Keratinocyte (primary cell): ENCODE measurements at regions not wholly inside any gene's neighbourhood (a gene's known extent, or its start where the extent isn't known, plus 50 kb on each side); places are given as distances from the start of the nearest gene placed in this dataset.

Experiments
- DNase-seq: peaks from one replicate; pipeline ENCODE4 v3.0.0-alpha.2; 2011; ENCODE audit warnings: low read depth, missing footprints, low spot score
- FAIRE-seq: peaks from 2 replicates; lab custom pipeline; 2011; peaks lifted over from hg19 to GRCh38; lab: Jason Lieb, UNC
- H2AFZ ChIP-seq: 2 replicates; pipeline ENCODE4 v1.6.0; 2012; ENCODE audit warnings: low read length, control low read depth, inconsistent platforms; ENCODE audit not compliant: control insufficient read depth
- H3K27ac ChIP-seq: 2 replicates; pipeline ENCODE4 v1.5.1; 2011; ENCODE audit warnings: low read length; ENCODE audit not compliant: control insufficient read depth, insufficient read depth
- H3K27me3 ChIP-seq: 3 replicates; pipeline ENCODE4 v1.6.0; 2011; ENCODE audit warnings: low read length; ENCODE audit not compliant: control insufficient read depth, insufficient read depth; ENCODE audit errors: extremely low read depth
- H3K36me3 ChIP-seq, 2 experiments: 2 replicates in 1 of 2; 3 replicates in 1 of 2; pipeline ENCODE4 v1.5.1; 2011; ENCODE audit warnings: low read length in 2 of 2, mild to moderate bottlenecking in 1 of 2; ENCODE audit not compliant: control insufficient read depth in 2 of 2, insufficient read depth in 2 of 2; ENCODE audit errors: extremely low read depth in 1 of 2
- H3K4me1 ChIP-seq: 3 replicates; pipeline ENCODE4 v1.5.1; 2011; ENCODE audit warnings: low read length; ENCODE audit not compliant: control insufficient read depth, insufficient read depth; ENCODE audit errors: extremely low read depth
- H3K4me2 ChIP-seq: 3 replicates; pipeline ENCODE4 v1.6.0; 2011; ENCODE audit warnings: low read depth, low read length; ENCODE audit not compliant: control insufficient read depth, insufficient read depth; ENCODE audit errors: extremely low read depth
- H3K4me3 ChIP-seq, 3 experiments: fragments of 200-600 bp in 1 of 3; sonication (generic) in 1 of 3; 2 replicates in 2 of 3; 3 replicates in 1 of 3; pipeline ENCODE4 v1.5.1; 2011 to 2016; ENCODE audit warnings: low read length in 3 of 3, mild to moderate bottlenecking in 3 of 3, control low read depth in 2 of 3, inconsistent platforms in 1 of 3, low read depth in 1 of 3, mixed read lengths in 1 of 3, mixed run types in 1 of 3, moderate library complexity in 1 of 3; ENCODE audit not compliant: control insufficient read depth in 2 of 3, insufficient read depth in 2 of 3; ENCODE audit errors: extremely low read depth in 1 of 3
- H3K79me2 ChIP-seq: 2 replicates; pipeline ENCODE4 v1.6.0; 2012; ENCODE audit warnings: low read length; ENCODE audit not compliant: control insufficient read depth, insufficient read depth
- H3K9ac ChIP-seq: 3 replicates; pipeline ENCODE4 v1.6.0; 2011; ENCODE audit warnings: low read length; ENCODE audit not compliant: control insufficient read depth, insufficient read depth; ENCODE audit errors: extremely low read depth
- H3K9me1 ChIP-seq: 3 replicates; pipeline ENCODE4 v1.6.0; 2011; ENCODE audit warnings: low read length; ENCODE audit not compliant: control insufficient read depth, insufficient read depth; ENCODE audit errors: extremely low read depth
- H3K9me3 ChIP-seq: 2 replicates; pipeline ENCODE4 v1.5.1; 2012; ENCODE audit warnings: low read depth, low read length; ENCODE audit not compliant: control insufficient read depth
- H4K20me1 ChIP-seq: 3 replicates; pipeline ENCODE4 v1.6.0; 2011; ENCODE audit warnings: low read length; ENCODE audit not compliant: control insufficient read depth, insufficient read depth; ENCODE audit errors: extremely low read depth
- CTCF ChIP-seq, 3 experiments: IDR thresholded peaks in 1 of 3; conservative IDR thresholded peaks in 1 of 3; optimal IDR thresholded peaks in 1 of 3; 2 replicates in 2 of 3; 3 replicates in 1 of 3; pipeline versions ENCODE3 to v1.5.1; 2011; ENCODE audit warnings: low read length in 3 of 3, mild to moderate bottlenecking in 3 of 3, moderate library complexity in 2 of 3, control low read depth in 1 of 3, inconsistent platforms in 1 of 3; ENCODE audit not compliant: insufficient read depth in 2 of 3; ENCODE audit errors: extremely low read depth in 1 of 3
- EZH2 ChIP-seq: IDR thresholded peaks from one replicate; pipeline ENCODE4 v1.6.1; 2012; ENCODE audit warnings: inconsistent platforms, mild to moderate bottlenecking, low read length, moderate library complexity
- dilution Hi-C: fragments of 300-500 bp; cut with MboI; formaldehyde crosslinking; loops from one replicate; pipeline ENCODE4 v1.7.0; 2020; ENCODE audit warnings: low sequenced_read_pairs; ENCODE audit not compliant: extremely low pct_ligation_motif_present

- H3K9me1 ChIP-seq = no peaks in the 10 kb centered on the region
- no peak for FAIRE-seq
- H2AFZ ChIP-seq = no peak overlapping the region
- H3K4me3 ChIP-seq = no peak overlapping the region
- H3K36me3 ChIP-seq = no peaks in the 10 kb centered on the region
- peaks cover 14% of the 10 kb centered on the region for H3K27me3 ChIP-seq
- H3K27ac ChIP-seq = no peak overlapping the region
- no peak for DNase-seq
- no peaks in the 10 kb centered on the region for H3K79me2 ChIP-seq
- no peaks in the 10 kb centered on the region for H3K9me3 ChIP-seq
- TF ChIP-seq CTCF (optimal IDR thresholded peaks at IDR 0.05 in 1 of 3, IDR thresholded peaks at IDR 0.05 in 1 of 3, conservative IDR thresholded peaks at IDR 0.05 in 1 of 3; ENCODE audit: extremely low read depth in 1 of 3, insufficient read depth in 2 of 3, low read length in 3 of 3) (no peak), EZH2 (no peak)
- H3K9ac ChIP-seq = no peak overlapping the region
- H3K4me1 ChIP-seq = no peaks in the 10 kb centered on the region
- H4K20me1 ChIP-seq = no peaks in the 10 kb centered on the region
- dilution Hi-C loops = no loop called here
- no peak overlapping the region for H3K4me2 ChIP-seq
Observed at GRCh38 chr7:36078816-36079360, 74.2 kb upstream of the EEPD1 start.

GRCh38 chr7:36079446-36080025, 73.5 kb upstream of the EEPD1 start:
- Histone ChIP-seq H3K36me3 (no peaks in the 10 kb centered on the region), H3K4me3 (no peak overlapping the region), H3K27ac (no peak overlapping the region), H3K9me3 (no peaks in the 10 kb centered on the region), H4K20me1 (no peaks in the 10 kb centered on the region), H3K9me1 (no peaks in the 10 kb centered on the region), H2AFZ (no peak overlapping the region), H3K9ac (no peak overlapping the region), H3K4me2 (no peak overlapping the region), H3K4me1 (no peaks in the 10 kb centered on the region), H3K79me2 (no peaks in the 10 kb centered on the region), H3K27me3 (peaks cover 14% of the 10 kb centered on the region)
- dilution Hi-C loops = no loop called here
- FAIRE-seq = no peak
- no peak for TF ChIP-seq EZH2
- no peak for TF ChIP-seq CTCF (optimal IDR thresholded peaks at IDR 0.05 in 1 of 3, IDR thresholded peaks at IDR 0.05 in 1 of 3, conservative IDR thresholded peaks at IDR 0.05 in 1 of 3; ENCODE audit: extremely low read depth in 1 of 3, insufficient read depth in 2 of 3, low read length in 3 of 3)
- DNase-seq = no peak
